HEK293T (cell line): ENCODE measurements at regions not wholly inside any gene's neighbourhood (a gene's known extent, or its start where the extent isn't known, plus 50 kb on each side); places are given as distances from the start of the nearest gene placed in this dataset.

Experiments used
- CTCF ChIA-PET: fragments of 350-600 bp; formaldehyde crosslinking; extraction: SDS; loops from one replicate; lab custom pipeline; 2021; ENCODE audit warnings: antibody characterized with exemption, inconsistent platforms; lab: Yijun Ruan, JAX
- POLR2A ChIA-PET: fragments of 350-600 bp; formaldehyde crosslinking; extraction: SDS; loops from one replicate; lab custom pipeline; 2020; ENCODE audit warnings: antibody characterized with exemption, inconsistent platforms; lab: Yijun Ruan, JAX
- DNase-seq: peaks from one replicate; pipeline ENCODE4 v3.0.0; 2012; ENCODE audit warnings: mixed read lengths; ENCODE audit errors: extremely low spot score
- ARNT ChIP-seq: fragments of 450-650 bp; IDR thresholded peaks from 2 replicates; pipeline ENCODE4 v1.6.1; 2017; ENCODE audit warnings: mild to moderate bottlenecking
- BHLHE40 ChIP-seq: fragments of 450-650 bp; IDR thresholded peaks from 2 replicates; pipeline ENCODE4 v1.6.1; 2016; ENCODE audit warnings: mild to moderate bottlenecking, moderate library complexity, borderline replicate concordance
- CTBP1 ChIP-seq: fragments of 450-650 bp; IDR thresholded peaks from 2 replicates; pipeline ENCODE4 v1.6.1; 2016; ENCODE audit warnings: borderline replicate concordance
- ELF4 ChIP-seq: fragments of 450-650 bp; IDR thresholded peaks from 2 replicates; pipeline ENCODE4 v1.6.1; 2017; ENCODE audit warnings: antibody characterized with exemption
- FOXA1 ChIP-seq: fragments of 450-650 bp; IDR thresholded peaks from 2 replicates; pipeline ENCODE4 v1.6.1; 2016; ENCODE audit warnings: mild to moderate bottlenecking
- FOXK2 ChIP-seq: fragments of 450-650 bp; IDR thresholded peaks from 2 replicates; pipeline ENCODE4 v1.6.1; 2016; ENCODE audit warnings: mild to moderate bottlenecking
- FOXM1 ChIP-seq: fragments of 450-650 bp; IDR thresholded peaks from 2 replicates; pipeline ENCODE4 v1.6.1; 2017; ENCODE audit warnings: mild to moderate bottlenecking, borderline replicate concordance
- HDGF ChIP-seq: fragments of 450-650 bp; IDR thresholded peaks from 2 replicates; pipeline ENCODE4 v1.6.1; 2017; ENCODE audit warnings: antibody characterized with exemption, borderline replicate concordance
- L3MBTL2 ChIP-seq: fragments of 450-650 bp; conservative IDR thresholded peaks from 2 replicates; pipeline ENCODE4 v1.6.1; 2016; ENCODE audit warnings: mild to moderate bottlenecking
- LEF1 ChIP-seq: fragments of 450-650 bp; IDR thresholded peaks from 2 replicates; pipeline ENCODE4 v1.6.1; 2017; ENCODE audit warnings: mild to moderate bottlenecking, borderline replicate concordance
- NFRKB ChIP-seq: fragments of 450-650 bp; IDR thresholded peaks from 2 replicates; pipeline ENCODE4 v1.6.1; 2016; ENCODE audit warnings: mild to moderate bottlenecking, moderate library complexity
- PKNOX1 ChIP-seq: fragments of 450-650 bp; IDR thresholded peaks from 2 replicates; pipeline ENCODE4 v1.6.1; 2016
- SP1 ChIP-seq: fragments of 450-650 bp; IDR thresholded peaks from 2 replicates; pipeline ENCODE4 v1.6.1; 2017
- SUZ12 ChIP-seq: fragments of 450-650 bp; IDR thresholded peaks from 2 replicates; pipeline ENCODE4 v1.6.1; 2016; ENCODE audit warnings: mild to moderate bottlenecking
- TARDBP ChIP-seq: fragments of 450-650 bp; IDR thresholded peaks from 2 replicates; pipeline ENCODE4 v1.6.1; 2016
- ZNF384 ChIP-seq: fragments of 450-650 bp; IDR thresholded peaks from 2 replicates; pipeline ENCODE4 v1.6.1; 2016

GRCh38 chr2:41042343-41042742, 590.5 kb upstream of the SLC8A1 start:
- no peak for TF ChIP-seq ZNF384
- no peak for TF ChIP-seq FOXA1
- TF ChIP-seq CTBP1, result no peak
- no peak for TF ChIP-seq PKNOX1
- no peak for TF ChIP-seq NFRKB
- no peak for TF ChIP-seq L3MBTL2
- no peak for TF ChIP-seq SUZ12
- no peak for TF ChIP-seq LEF1
- TF ChIP-seq FOXM1, result no peak
- no peak for TF ChIP-seq BHLHE40
- TF ChIP-seq HDGF, result no peak
- TF ChIP-seq TARDBP, result no peak
- TF ChIP-seq ARNT, result no peak
- no peak for TF ChIP-seq FOXK2
- no peak for TF ChIP-seq SP1
- no peak for TF ChIP-seq ELF4
- ChIA-PET CTCF (no interaction called here), POLR2A (no interaction called here)
- DNase-seq, result no peak

- TF ChIP-seq CTBP1, result no peak
- TF ChIP-seq SUZ12, result no peak
- TF ChIP-seq FOXK2, result no peak
- TF ChIP-seq LEF1, result no peak
- no peak for TF ChIP-seq TARDBP
- no peak for TF ChIP-seq HDGF
- no peak for TF ChIP-seq ARNT
- no peak for TF ChIP-seq FOXM1
- no peak for TF ChIP-seq SP1
- TF ChIP-seq PKNOX1, result no peak
- no peak for TF ChIP-seq NFRKB
- no peak for TF ChIP-seq ZNF384
- ChIA-PET CTCF (no interaction called here), POLR2A (no interaction called here)
- no peak for DNase-seq
These were observed 609.5 kb upstream of the SLC8A1 start for GRCh38 chr2:41061356-41061755.

DNA sequence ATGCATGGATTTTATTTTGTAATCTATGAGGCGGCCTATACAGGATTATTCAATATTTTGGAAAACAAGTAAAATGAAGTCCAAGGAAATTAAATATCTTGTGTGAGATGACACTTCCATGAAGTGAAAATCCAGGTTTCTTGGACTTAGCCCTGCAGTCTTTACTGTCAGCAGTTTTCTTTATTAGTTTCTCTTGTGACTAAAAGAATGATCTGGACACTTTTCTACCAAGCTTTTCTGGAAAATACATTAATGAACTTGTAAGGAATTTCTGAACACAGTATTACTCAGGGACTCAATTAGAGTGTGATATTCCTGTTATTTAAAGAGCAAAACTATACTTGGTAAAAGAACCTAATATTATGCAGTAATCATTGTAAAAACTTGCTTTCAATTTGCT, 610.4 kb upstream of the SLC8A1 start:
- no peak for DNase-seq
- POLR2A ChIA-PET, result no interaction called here
- TF ChIP-seq L3MBTL2, result no peak
- no peak for TF ChIP-seq ARNT
- no peak for TF ChIP-seq CTBP1
- TF ChIP-seq FOXM1, result no peak
- TF ChIP-seq HDGF, result no peak
- TF ChIP-seq ZNF384, result no peak
- no peak for TF ChIP-seq ELF4
- no peak for TF ChIP-seq NFRKB
- no peak for TF ChIP-seq LEF1
- TF ChIP-seq BHLHE40, result no peak
- no peak for TF ChIP-seq PKNOX1
- TF ChIP-seq TARDBP, result no peak
- no peak for TF ChIP-seq SUZ12
- no peak for TF ChIP-seq FOXK2
- CTCF ChIA-PET, result no interaction called here

DNA sequence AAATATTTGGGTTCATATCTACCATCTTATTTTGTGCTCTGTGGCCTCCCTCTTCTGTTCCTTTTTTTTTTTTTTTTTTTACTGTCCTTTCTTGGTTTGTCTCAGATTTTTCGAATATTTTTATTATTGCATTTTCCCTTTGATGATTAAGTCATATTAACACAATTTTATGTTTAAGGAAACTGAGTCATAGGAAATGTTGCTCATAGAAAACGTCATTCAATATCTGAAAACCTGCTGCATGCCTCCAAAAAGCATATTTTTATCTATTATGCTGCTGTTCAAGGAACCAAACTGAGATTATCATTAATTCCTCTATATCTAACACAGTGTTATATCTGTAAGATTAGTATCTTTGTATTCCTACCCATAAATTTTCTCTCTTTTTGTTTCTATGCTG, 614.3 kb upstream of the SLC8A1 start:
- no peak for DNase-seq
- CTCF ChIA-PET, result no interaction called here
- POLR2A ChIA-PET, result no interaction called here
- TF ChIP-seq LEF1, result no peak
- no peak for TF ChIP-seq CTBP1
- TF ChIP-seq FOXM1, result no peak
- no peak for TF ChIP-seq ELF4
- TF ChIP-seq ZNF384, result no peak
- no peak for TF ChIP-seq NFRKB
- TF ChIP-seq TARDBP, result no peak
- TF ChIP-seq BHLHE40, result no peak
- TF ChIP-seq SP1, result no peak
- no peak for TF ChIP-seq FOXA1
- no peak for TF ChIP-seq L3MBTL2
- no peak for TF ChIP-seq ARNT
- no peak for TF ChIP-seq FOXK2
- no peak for TF ChIP-seq SUZ12
- TF ChIP-seq HDGF, result no peak
- no peak for TF ChIP-seq PKNOX1

GRCh38 chr2:41068740-41069139, 616.9 kb upstream of the SLC8A1 start:
- DNase-seq, result no peak
- POLR2A ChIA-PET, result no interaction called here
- no peak for TF ChIP-seq FOXM1
- TF ChIP-seq FOXK2, result no peak
- TF ChIP-seq NFRKB, result no peak
- no peak for TF ChIP-seq ZNF384
- no peak for TF ChIP-seq L3MBTL2
- no peak for TF ChIP-seq BHLHE40
- no peak for TF ChIP-seq LEF1
- no peak for TF ChIP-seq FOXA1
- no peak for TF ChIP-seq CTBP1
- TF ChIP-seq ELF4, result no peak
- no peak for TF ChIP-seq PKNOX1
- no peak for TF ChIP-seq SP1
- TF ChIP-seq TARDBP, result no peak
- CTCF ChIA-PET, result no interaction called here
